ENCODE measurements at regions not wholly inside any gene's neighbourhood (a gene's known extent, or its start where the extent isn't known, plus 50 kb on each side); places are given as distances from the start of the nearest gene placed in this dataset.

DNA sequence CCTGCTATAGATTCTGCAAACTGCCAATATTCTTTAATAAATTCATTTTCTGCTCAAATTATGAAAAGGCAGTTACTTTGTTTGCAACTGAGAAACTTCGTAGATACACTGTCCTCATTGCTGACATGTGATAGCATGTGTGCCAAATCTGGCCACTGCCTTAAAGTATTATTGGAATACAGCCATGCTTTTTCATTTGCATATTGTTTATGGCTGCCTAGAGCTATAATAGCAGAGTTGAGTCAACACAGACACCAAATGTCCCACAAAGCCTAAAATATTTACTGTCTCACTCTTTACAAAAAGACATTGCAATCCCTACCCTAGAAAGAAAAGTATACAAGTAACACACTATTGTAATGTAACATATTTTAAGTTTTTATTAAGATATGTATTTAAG lies 647.4 kb downstream of the XPNPEP1 start:
- TF ChIP-seq, protein P1, sequence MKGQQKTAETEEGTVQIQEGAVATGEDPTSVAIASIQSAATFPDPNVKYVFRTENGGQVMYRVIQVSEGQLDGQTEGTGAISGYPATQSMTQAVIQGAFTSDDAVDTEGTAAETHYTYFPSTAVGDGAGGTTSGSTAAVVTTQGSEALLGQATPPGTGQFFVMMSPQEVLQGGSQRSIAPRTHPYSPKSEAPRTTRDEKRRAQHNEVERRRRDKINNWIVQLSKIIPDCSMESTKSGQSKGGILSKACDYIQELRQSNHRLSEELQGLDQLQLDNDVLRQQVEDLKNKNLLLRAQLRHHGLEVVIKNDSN (IDR thresholded peaks at IDR 0.05) = no peak
- TF ChIP-seq EGR1 (IDR thresholded peaks at IDR 0.05) = no peak
- no peak for TF ChIP-seq CREB1 (IDR thresholded peaks at IDR 0.05; ENCODE audit: low read depth)
- TF ChIP-seq FOXM1 (IDR thresholded peaks at IDR 0.05; ENCODE audit: borderline replicate concordance, low read depth) = no peak
- TF ChIP-seq TCF12 (IDR thresholded peaks at IDR 0.05; ENCODE audit: low read depth) = no peak
- no peak for TF ChIP-seq TEAD4 (IDR thresholded peaks at IDR 0.05)

DNA sequence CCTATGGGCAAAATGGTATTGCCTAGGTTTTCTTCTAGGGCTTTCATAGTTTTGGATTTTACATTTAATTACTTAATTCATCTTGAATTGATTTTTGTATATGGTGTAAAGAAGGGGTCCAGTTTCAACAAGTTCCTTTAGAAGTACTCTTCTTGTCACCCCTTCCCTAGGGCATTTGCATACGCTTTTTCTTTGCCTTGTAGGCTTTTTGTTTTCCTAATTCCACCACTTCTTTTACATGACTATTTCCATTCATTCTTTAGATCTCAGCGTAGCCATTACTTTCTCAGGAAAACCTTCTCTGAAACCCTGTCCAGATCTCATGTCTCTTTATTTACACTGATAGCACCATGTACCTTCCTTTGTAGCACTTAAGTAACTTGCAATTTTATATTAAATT lies 648.6 kb downstream of the XPNPEP1 start:
- no peak for TF ChIP-seq EP300 (IDR thresholded peaks at IDR 0.05; ENCODE audit: borderline replicate concordance)
- TF ChIP-seq YY1 (IDR thresholded peaks at IDR 0.05; ENCODE audit: low read depth) = no peak

DNA sequence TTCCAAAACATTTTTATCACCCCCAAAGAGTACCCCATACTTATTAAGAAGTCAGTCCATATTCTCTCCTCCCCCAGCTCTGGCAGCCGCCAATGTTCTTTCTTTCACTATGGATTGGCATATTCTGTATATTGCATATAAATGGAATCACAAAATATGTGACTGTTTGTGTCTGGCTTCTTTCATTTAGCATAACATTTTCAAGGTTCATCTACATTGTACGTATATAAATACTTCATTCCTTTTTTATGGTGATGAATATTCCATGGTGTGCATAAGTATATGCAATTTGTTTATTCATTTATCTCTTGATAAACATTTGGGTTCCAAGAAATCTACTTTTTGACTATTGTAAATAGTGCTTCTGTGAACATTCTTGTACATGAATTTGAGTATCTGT lies 653.1 kb downstream of the XPNPEP1 start:
- TF ChIP-seq CEBPB (IDR thresholded peaks at IDR 0.05) = no peak
- no peak for TF ChIP-seq ZBTB7A (IDR thresholded peaks at IDR 0.05; ENCODE audit: low read depth)
- TF ChIP-seq, protein P2, sequence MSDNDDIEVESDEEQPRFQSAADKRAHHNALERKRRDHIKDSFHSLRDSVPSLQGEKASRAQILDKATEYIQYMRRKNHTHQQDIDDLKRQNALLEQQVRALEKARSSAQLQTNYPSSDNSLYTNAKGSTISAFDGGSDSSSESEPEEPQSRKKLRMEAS (IDR thresholded peaks at IDR 0.05) = no peak
- TF ChIP-seq YY1 (IDR thresholded peaks at IDR 0.05; ENCODE audit: low read depth) = no peak
- no peak for TF ChIP-seq CREB1 (IDR thresholded peaks at IDR 0.05; ENCODE audit: low read depth)
- no peak for TF ChIP-seq NFIC (IDR thresholded peaks at IDR 0.05)
- TF ChIP-seq, protein P3, sequence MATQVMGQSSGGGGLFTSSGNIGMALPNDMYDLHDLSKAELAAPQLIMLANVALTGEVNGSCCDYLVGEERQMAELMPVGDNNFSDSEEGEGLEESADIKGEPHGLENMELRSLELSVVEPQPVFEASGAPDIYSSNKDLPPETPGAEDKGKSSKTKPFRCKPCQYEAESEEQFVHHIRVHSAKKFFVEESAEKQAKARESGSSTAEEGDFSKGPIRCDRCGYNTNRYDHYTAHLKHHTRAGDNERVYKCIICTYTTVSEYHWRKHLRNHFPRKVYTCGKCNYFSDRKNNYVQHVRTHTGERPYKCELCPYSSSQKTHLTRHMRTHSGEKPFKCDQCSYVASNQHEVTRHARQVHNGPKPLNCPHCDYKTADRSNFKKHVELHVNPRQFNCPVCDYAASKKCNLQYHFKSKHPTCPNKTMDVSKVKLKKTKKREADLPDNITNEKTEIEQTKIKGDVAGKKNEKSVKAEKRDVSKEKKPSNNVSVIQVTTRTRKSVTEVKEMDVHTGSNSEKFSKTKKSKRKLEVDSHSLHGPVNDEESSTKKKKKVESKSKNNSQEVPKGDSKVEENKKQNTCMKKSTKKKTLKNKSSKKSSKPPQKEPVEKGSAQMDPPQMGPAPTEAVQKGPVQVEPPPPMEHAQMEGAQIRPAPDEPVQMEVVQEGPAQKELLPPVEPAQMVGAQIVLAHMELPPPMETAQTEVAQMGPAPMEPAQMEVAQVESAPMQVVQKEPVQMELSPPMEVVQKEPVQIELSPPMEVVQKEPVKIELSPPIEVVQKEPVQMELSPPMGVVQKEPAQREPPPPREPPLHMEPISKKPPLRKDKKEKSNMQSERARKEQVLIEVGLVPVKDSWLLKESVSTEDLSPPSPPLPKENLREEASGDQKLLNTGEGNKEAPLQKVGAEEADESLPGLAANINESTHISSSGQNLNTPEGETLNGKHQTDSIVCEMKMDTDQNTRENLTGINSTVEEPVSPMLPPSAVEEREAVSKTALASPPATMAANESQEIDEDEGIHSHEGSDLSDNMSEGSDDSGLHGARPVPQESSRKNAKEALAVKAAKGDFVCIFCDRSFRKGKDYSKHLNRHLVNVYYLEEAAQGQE (IDR thresholded peaks at IDR 0.05; ENCODE audit: low read depth) = no peak
- TF ChIP-seq TAF1 (IDR thresholded peaks at IDR 0.05; ENCODE audit: low read depth) = no peak

DNA sequence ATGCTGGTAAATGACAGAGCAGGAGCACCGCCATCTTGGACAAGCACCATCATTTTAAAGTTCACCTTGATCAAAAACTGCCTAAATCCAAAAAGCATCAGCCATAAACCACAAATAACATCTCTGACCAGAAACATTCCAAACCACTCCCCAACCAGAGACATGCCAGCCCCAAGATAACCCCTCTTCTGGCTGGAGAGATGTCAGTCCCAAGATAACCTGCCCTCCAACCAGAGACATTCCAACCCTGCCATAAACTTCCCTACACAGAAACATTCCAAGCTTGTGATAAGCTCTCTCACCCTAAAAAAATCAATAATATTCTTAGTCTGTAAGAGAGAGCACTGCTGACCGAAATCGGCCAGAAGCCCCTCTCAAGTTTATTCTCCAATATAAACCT lies 659.3 kb downstream of the XPNPEP1 start:
- TF ChIP-seq TAF1 (IDR thresholded peaks at IDR 0.05; ENCODE audit: low read depth) (no peak), TEAD4 (IDR thresholded peaks at IDR 0.05) (no peak), TCF12 (IDR thresholded peaks at IDR 0.05; ENCODE audit: low read depth) (no peak), EP300 (IDR thresholded peaks at IDR 0.05; ENCODE audit: borderline replicate concordance) (no peak)
- TF ChIP-seq, protein P1 (IDR thresholded peaks at IDR 0.05) = no peak
- TF ChIP-seq, protein P2 (IDR thresholded peaks at IDR 0.05) = no peak

DNA sequence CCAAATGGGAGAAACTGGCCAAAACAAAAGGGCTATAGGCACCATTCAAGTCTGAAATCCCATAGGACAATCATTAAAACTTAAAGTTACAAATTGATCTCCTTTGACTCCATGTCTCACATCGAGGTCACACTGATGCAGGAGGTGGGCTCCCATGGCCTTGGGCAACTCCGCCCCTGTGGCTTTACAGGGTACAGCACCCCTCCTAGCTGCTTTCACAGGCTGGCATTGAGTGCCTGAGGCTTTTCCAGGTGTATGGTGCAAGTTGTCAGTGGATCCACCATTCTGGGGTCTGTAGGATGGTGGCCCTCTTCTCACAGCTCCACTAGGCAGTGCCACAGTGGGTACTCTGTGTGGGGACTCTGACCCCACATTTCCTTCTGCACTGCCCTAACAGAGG lies 662.1 kb downstream of the XPNPEP1 start:
- TF ChIP-seq CEBPB (IDR thresholded peaks at IDR 0.05) (no peak), TEAD4 (IDR thresholded peaks at IDR 0.05) (no peak), YY1 (IDR thresholded peaks at IDR 0.05; ENCODE audit: low read depth) (no peak), EP300 (IDR thresholded peaks at IDR 0.05; ENCODE audit: borderline replicate concordance) (no peak), CREB1 (IDR thresholded peaks at IDR 0.05; ENCODE audit: low read depth) (no peak), EGR1 (IDR thresholded peaks at IDR 0.05) (no peak), NFIC (IDR thresholded peaks at IDR 0.05) (no peak), TAF1 (IDR thresholded peaks at IDR 0.05; ENCODE audit: low read depth) (no peak), ZBTB7A (IDR thresholded peaks at IDR 0.05; ENCODE audit: low read depth) (no peak), FOXM1 (IDR thresholded peaks at IDR 0.05; ENCODE audit: borderline replicate concordance, low read depth) (no peak), TCF12 (IDR thresholded peaks at IDR 0.05; ENCODE audit: low read depth) (no peak)
- TF ChIP-seq, protein P2 (IDR thresholded peaks at IDR 0.05) = no peak
- TF ChIP-seq, protein P1 (IDR thresholded peaks at IDR 0.05) = no peak
- TF ChIP-seq, protein P3 (IDR thresholded peaks at IDR 0.05; ENCODE audit: low read depth) = no peak

DNA sequence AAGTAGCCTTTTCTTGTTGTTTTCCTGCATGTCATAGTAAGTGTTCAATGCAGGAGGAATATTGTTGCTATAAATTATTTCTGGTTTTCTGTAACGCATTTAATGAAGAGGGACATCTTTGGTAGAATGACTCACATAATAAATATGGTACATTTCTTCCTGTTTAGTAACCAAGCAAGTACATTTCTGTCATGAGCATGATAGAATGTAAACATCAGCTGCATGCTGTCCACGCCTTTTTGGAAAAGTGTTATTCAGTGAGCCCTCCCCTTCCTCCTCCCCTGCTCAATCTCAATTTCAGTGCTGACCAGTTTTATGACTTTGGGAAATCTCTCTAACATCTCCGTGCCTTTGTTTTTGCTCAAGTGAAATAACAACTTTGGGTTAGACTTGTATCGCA lies 664.0 kb downstream of the XPNPEP1 start:
- TF ChIP-seq CREB1 (IDR thresholded peaks at IDR 0.05; ENCODE audit: low read depth) (no peak), TCF12 (IDR thresholded peaks at IDR 0.05; ENCODE audit: low read depth) (no peak), FOXM1 (IDR thresholded peaks at IDR 0.05; ENCODE audit: borderline replicate concordance, low read depth) (no peak), ZBTB7A (IDR thresholded peaks at IDR 0.05; ENCODE audit: low read depth) (no peak), YY1 (IDR thresholded peaks at IDR 0.05; ENCODE audit: low read depth) (no peak), RAD21 (IDR thresholded peaks at IDR 0.05; ENCODE audit: low read depth) (no peak), CEBPB (IDR thresholded peaks at IDR 0.05) (no peak), TAF1 (IDR thresholded peaks at IDR 0.05; ENCODE audit: low read depth) (no peak), EGR1 (IDR thresholded peaks at IDR 0.05) (no peak), TEAD4 (IDR thresholded peaks at IDR 0.05) (no peak)
- TF ChIP-seq, protein P2 (IDR thresholded peaks at IDR 0.05) = no peak
- TF ChIP-seq, protein P3 (IDR thresholded peaks at IDR 0.05; ENCODE audit: low read depth) = no peak
- TF ChIP-seq, protein P1 (IDR thresholded peaks at IDR 0.05) = no peak

Measured in Ishikawa (cell line).